HUES64 (cell line): ENCODE measurements at regions not wholly inside any gene's neighbourhood (a gene's known extent, or its start where the extent isn't known, plus 50 kb on each side); places are given as distances from the start of the nearest gene placed in this dataset.
"Not testable (repeated sequence)": the region's sequence is repeated elsewhere in the genome, so short reads cannot be mapped to it uniquely, and the experiment has no call there.

Source experiments
- H3K27ac ChIP-seq: 2 replicates; pipeline ENCODE4 v1.7.0; 2013; ENCODE audit warnings: low read depth, low read length, inconsistent platforms
- H3K27me3 ChIP-seq: 2 replicates; pipeline ENCODE4 v1.6.1; 2013; ENCODE audit warnings: mild to moderate bottlenecking, low read length; ENCODE audit not compliant: insufficient read depth
- H3K36me3 ChIP-seq: 2 replicates; pipeline ENCODE4 v1.6.1; 2013; ENCODE audit warnings: mild to moderate bottlenecking, low read length; ENCODE audit not compliant: insufficient read depth
- H3K4me1 ChIP-seq: 2 replicates; pipeline ENCODE4 v1.6.1; 2013; ENCODE audit warnings: mild to moderate bottlenecking, low read length, moderate library complexity; ENCODE audit not compliant: insufficient read depth
- H3K4me3 ChIP-seq: 2 replicates; pipeline ENCODE4 v1.5.1; 2013; ENCODE audit warnings: mild to moderate bottlenecking, low read length, moderate library complexity
- H3K9ac ChIP-seq: 2 replicates; pipeline ENCODE4 v1.6.1; 2013; ENCODE audit warnings: mild to moderate bottlenecking, low read depth, low read length
- H3K9me3 ChIP-seq: 2 replicates; pipeline ENCODE4 v1.6.1; 2013; ENCODE audit warnings: low read depth, low read length; ENCODE audit not compliant: insufficient read depth
- WGBS: fragments of 150-250, 120-280 bp; methylation state at CpG from one replicate; pipeline ENCODE4 v1.1.7; 2013; ENCODE audit warnings: missing lambda C conversion rate; 5-methylcytosine and 5-hydroxymethylcytosine counted together

- no peaks in the 10 kb centered on the region for H3K36me3 ChIP-seq
Measured at GRCh38 chr7:27032839-27033238, 63.0 kb downstream of the HOXA1 start.

GRCh38 chr7:27031289-27032172 lies 64.3 kb downstream of the HOXA1 start:
- no peak overlapping the region for H3K9ac ChIP-seq
- no peaks in the 10 kb centered on the region for H3K36me3 ChIP-seq
- no peak overlapping the region for H3K4me3 ChIP-seq
- peaks cover 17% of the 10 kb centered on the region for H3K4me1 ChIP-seq
- peaks cover 13% of the 10 kb centered on the region for H3K27me3 ChIP-seq
- H3K9me3 ChIP-seq: no peaks in the 10 kb centered on the region
- WGBS: 84% methylated on average over 8 of the region's 8 CpGs
- no peak overlapping the region for H3K27ac ChIP-seq

More at GRCh38 chr7:27032839-27033238, 63.0 kb downstream of the HOXA1 start:
- Histone ChIP-seq H3K27ac (no peak overlapping the region), H3K4me1 (peaks cover 17% of the 10 kb centered on the region), H3K9ac (no peak overlapping the region), H3K9me3 (no peaks in the 10 kb centered on the region), H3K27me3 (peaks cover 8% of the 10 kb centered on the region; the same call in 1 of the 2 replicates), H3K4me3 (no peak overlapping the region)
- 55% methylated on average over 1 of the region's 1 CpG for WGBS

- WGBS: 35% methylated on average over 7 of the region's 7 CpGs
- Histone ChIP-seq H3K27me3 (peaks cover 13% of the 10 kb centered on the region), H3K9ac (no peak overlapping the region), H3K4me3 (no peak overlapping the region), H3K4me1 (peaks cover 17% of the 10 kb centered on the region), H3K36me3 (no peaks in the 10 kb centered on the region), H3K27ac (peak overlapping the region; percentile 27; the same call in 1 of the 2 replicates), H3K9me3 (no peaks in the 10 kb centered on the region)
Measured at GRCh38 chr7:27030393-27031050, 65.3 kb downstream of the HOXA1 start.

GRCh38 chr7:27025270-27025669 lies 70.5 kb downstream of the HOXA1 start:
- H3K36me3 ChIP-seq: no peaks in the 10 kb centered on the region
- no peak overlapping the region for H3K9ac ChIP-seq
- WGBS: 90% methylated on average over 7 of the region's 8 CpGs
- H3K9me3 ChIP-seq: no peaks in the 10 kb centered on the region
- no peak overlapping the region for H3K27ac ChIP-seq
- H3K4me1 ChIP-seq: peaks cover 7% of the 10 kb centered on the region; the same call in 1 of the 2 replicates
- H3K27me3 ChIP-seq: peaks cover 13% of the 10 kb centered on the region
- no peak overlapping the region for H3K4me3 ChIP-seq

GRCh38 chr7:27010068-27010467 lies 85.7 kb downstream of the HOXA1 start:
- WGBS: 100% methylated on average over 2 of the region's 3 CpGs
- Histone ChIP-seq H3K27ac (no peak overlapping the region), H3K4me3 (no peak overlapping the region), H3K4me1 (no peaks in the 10 kb centered on the region), H3K36me3 (no peaks in the 10 kb centered on the region), H3K9me3 (peaks cover 29% of the 10 kb centered on the region), H3K27me3 (no peaks in the 10 kb centered on the region), H3K9ac (no peak overlapping the region)

- peaks cover 7% of the 10 kb centered on the region for H3K4me1 ChIP-seq
- H3K27ac ChIP-seq: no peak overlapping the region
- H3K27me3 ChIP-seq: peaks cover 21% of the 10 kb centered on the region
- H3K9me3 ChIP-seq: peaks cover 2% of the 10 kb centered on the region; the same call in 1 of the 2 replicates
- WGBS: 96% methylated on average over 6 of the region's 6 CpGs
- H3K9ac ChIP-seq: no peak overlapping the region
- no peaks in the 10 kb centered on the region for H3K36me3 ChIP-seq
- H3K4me3 ChIP-seq: no peak overlapping the region
Measured at GRCh38 chr7:27000496-27000895, 95.3 kb downstream of the HOXA1 start.

- H3K4me3 ChIP-seq, H3K27ac ChIP-seq, H3K9me3 ChIP-seq, H3K36me3 ChIP-seq, H3K9ac ChIP-seq: not testable (repeated sequence)
- Histone ChIP-seq H3K4me1 (peaks cover 20% of the 10 kb centered on the region), H3K27me3 (peaks cover 38% of the 10 kb centered on the region)
- 100% methylated on average over 2 of the region's 3 CpGs for WGBS
Measured at GRCh38 chr7:26998284-26998683, 97.5 kb downstream of the HOXA1 start.

GRCh38 chr7:26995666-26996065 lies 100.1 kb downstream of the HOXA1 start:
- Histone ChIP-seq H3K4me3 (no peak overlapping the region), H3K27me3 (peaks cover 47% of the 10 kb centered on the region), H3K36me3 (no peaks in the 10 kb centered on the region), H3K27ac (no peak overlapping the region), H3K9me3 (peaks cover 2% of the 10 kb centered on the region; the same call in 1 of the 2 replicates), H3K9ac (no peak overlapping the region), H3K4me1 (peaks cover 20% of the 10 kb centered on the region)
- WGBS: 0% methylated on average over 1 of the region's 1 CpG

GRCh38 chr7:26993816-26994810 lies 101.7 kb downstream of the HOXA1 start:
- Histone ChIP-seq H3K4me3 (no peak overlapping the region), H3K27me3 (peaks cover 47% of the 10 kb centered on the region), H3K4me1 (peaks cover 20% of the 10 kb centered on the region), H3K9me3 (peaks cover 2% of the 10 kb centered on the region; the same call in 1 of the 2 replicates), H3K9ac (no peak overlapping the region), H3K36me3 (no peaks in the 10 kb centered on the region), H3K27ac (no peak overlapping the region)
- 59% methylated on average over 3 of the region's 3 CpGs for WGBS

GRCh38 chr7:26992670-26993069 lies 103.1 kb downstream of the HOXA1 start:
- Histone ChIP-seq H3K36me3 (no peaks in the 10 kb centered on the region), H3K9ac (no peak overlapping the region), H3K27me3 (peaks cover 47% of the 10 kb centered on the region), H3K4me1 (peaks cover 20% of the 10 kb centered on the region), H3K9me3 (no peaks in the 10 kb centered on the region), H3K27ac (no peak overlapping the region), H3K4me3 (no peak overlapping the region)
- 92% methylated on average over 7 of the region's 7 CpGs for WGBS
